GM18502 (cell line): ENCODE measurements at regions not wholly inside any gene's neighbourhood (a gene's known extent, or its start where the extent isn't known, plus 50 kb on each side); places are given as distances from the start of the nearest gene placed in this dataset.

Source experiments
- ATAC-seq: cut with Tn5 transposase; IDR thresholded peaks from one replicate; pipeline ENCODE4 v1.9.1; 2021; ENCODE audit warnings: mild to moderate bottlenecking; ENCODE audit not compliant: unreplicated experiment, poor library complexity

DNA sequence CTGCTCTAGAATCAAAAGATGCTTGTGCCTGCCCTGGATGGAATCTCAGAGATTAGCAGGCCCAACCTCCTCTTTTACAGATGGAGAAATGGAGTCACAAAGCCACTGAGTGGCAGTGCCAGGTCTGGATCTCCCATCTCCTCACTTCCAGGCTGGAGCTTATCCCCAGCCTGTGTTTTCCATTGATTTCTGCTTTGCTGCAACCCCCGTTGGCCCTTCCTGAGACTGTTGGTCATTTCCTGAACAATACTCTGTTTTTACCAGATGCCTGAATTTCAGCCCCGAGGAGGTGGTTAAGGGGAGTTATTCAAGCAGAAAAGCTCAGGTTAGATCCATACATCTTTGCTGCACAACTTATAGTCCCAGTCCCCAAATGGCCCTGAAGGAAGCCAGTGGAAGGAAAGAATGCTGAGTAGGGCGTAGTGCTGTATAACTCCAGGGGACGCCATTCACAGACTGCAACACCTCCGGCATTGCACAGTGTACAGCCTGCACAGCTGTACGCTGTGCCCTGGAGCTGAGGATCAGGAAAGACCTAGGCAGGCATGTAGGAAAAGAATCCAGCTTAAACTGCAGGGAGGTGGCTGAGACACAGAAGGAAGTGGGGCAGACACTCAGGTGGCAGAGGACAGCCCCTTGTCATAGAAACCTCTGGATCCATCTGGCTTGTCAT lies 77.5 kb downstream of the RPLP1 start:
- ATAC-seq, result no peak

DNA sequence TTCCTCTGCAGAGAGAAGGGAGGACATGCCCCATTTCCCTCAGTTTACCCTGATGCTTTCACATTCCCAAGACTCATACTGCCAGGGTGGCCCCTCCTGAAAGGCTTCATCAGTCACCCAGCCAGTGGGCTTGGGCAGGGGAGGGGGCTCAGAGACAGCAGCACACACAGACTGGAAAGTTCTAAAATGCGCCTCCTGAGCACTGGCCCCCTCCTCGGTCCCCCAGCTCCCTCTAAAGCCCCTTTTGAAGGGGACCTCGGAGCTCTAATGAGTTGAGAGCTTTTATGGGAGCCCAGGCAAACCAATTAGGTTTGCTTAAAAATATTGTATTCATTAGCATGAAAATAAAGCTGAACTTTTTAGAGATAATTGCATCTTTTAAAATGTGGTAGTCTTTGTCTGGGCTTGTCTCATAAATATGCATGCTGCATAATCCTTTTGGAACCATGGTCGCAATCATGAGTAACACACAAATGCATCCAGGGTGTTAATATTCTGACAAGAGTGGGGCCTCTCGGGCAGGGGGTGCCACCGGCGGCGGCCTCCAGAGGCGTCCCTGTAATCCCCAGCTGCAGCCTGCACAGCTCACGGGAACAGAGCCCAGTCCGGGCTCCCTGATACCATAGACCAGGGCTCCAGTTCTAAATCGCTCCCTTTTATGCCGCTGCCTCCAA lies 78.5 kb downstream of the RPLP1 start:
- no peak for ATAC-seq

DNA sequence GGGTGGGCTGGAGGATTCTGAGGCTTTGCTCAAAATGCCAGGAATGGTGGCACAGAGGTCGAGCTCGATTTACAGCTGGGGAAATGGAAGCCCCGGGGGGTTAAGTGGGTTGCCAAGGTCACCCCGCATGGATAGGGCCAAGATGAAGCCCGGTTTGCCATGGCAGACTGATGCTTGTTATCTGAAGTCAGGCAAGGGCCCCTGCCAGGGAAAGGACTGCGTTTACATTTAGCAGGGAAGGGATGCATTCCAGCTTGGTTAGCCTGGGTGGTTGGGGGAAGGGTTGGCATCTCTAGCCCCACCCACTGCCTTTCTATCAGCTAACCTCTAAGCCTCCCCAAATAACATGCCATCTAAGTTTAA lies 79.0 kb downstream of the RPLP1 start:
- no peak for ATAC-seq

DNA sequence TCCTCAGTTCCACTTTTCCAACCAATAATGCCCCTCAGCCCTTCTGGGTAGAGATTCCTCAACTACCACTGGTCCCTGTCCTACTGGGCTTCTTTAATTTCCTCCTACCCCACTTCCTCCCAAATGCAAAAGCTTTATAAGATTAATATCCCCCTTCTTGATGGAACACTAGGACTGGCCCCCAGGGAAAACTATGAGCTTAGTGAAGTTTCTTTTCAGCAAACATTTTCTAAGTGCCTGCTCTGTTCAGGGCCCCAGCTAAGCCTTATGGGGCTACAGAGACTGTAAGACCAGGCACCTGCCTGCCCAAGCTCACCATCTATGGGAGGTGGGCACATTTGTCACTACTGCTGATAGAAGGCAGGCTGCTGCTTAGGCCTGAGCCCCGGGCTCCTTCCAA lies 79.4 kb downstream of the RPLP1 start:
- no peak for ATAC-seq

DNA sequence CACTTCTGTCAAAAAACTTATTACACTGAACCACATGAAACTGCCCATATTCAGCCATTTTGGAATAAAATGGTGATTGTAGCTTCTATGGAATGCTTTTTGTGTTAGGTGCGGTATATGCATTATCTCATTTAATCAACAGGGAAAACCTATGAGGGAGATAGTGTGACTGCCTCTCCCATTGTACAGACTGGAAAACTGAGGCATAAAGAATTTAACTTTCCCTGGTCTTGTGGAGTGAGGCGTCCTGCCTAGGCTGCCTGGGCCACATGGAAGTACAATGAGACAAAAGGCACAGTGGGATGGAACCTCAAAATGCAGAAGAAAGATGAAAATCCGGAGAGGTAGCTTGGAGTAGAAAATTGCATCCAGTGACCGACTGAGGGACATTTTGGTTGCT lies 80.2 kb downstream of the RPLP1 start:
- no peak for ATAC-seq

DNA sequence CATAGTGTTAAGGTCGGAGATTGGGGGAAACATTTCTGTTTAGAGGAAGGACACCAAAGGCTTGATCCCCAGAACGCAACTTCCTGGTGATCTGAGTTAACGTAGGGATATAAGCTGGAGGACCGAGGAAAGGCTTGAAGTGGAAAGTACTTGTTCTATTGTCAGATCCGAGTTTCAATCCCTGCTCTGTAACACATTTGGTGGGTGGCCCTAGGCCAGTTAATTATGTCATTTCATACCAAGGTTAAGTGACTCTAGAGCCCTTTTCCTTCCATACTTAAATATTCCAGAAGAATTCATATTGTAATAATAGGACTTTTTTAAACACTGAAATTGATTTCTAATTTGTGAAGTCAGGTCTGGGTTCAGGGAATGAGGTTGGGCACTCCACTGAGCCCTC lies 80.9 kb downstream of the RPLP1 start:
- ATAC-seq, result no peak

DNA sequence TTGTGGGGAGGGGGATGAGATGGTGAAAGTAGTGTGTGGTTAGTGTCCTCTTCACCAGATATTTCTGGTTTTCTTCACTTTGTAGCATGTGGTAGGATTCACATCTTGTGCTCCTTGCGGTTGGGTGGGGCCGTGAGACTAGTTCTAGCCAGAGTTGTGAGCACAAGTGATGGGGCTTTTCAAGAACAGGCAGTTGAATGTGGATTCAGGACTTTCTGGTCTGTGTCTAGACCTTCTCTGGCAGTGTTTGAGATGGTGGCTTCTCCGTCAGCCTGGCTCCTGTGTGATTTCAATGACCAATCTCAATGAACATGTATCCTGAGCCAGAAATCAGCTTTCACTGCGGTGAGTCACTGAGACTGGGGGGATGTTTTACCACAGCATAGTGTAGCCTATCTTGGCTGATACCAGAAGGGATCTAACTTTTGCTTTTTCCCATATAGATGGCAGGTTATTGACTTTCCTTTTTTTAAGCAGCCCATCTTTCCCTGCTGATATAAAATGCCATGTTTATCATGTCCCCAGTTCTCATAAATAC lies 82.6 kb downstream of the RPLP1 start:
- ATAC-seq, result no peak

DNA sequence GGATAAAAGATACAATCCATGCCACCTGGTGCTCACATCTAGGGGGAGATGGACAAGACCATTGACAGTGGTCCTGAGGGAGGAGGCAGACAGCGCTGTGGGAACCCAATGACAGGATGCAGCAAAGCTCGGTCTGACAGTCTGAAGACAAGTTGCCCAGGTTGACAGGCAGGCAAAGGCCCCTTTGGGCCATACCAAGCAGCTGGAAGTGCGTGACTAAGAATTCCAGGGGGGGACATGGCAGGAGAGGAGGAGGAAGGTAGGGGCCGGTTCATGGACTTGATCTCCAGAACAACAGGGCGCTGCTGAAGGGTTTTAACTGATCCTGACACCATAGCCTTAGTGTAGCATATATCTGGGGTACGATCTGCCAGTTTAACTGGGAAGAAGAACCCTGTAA lies 83.4 kb downstream of the RPLP1 start:
- no peak for ATAC-seq

DNA sequence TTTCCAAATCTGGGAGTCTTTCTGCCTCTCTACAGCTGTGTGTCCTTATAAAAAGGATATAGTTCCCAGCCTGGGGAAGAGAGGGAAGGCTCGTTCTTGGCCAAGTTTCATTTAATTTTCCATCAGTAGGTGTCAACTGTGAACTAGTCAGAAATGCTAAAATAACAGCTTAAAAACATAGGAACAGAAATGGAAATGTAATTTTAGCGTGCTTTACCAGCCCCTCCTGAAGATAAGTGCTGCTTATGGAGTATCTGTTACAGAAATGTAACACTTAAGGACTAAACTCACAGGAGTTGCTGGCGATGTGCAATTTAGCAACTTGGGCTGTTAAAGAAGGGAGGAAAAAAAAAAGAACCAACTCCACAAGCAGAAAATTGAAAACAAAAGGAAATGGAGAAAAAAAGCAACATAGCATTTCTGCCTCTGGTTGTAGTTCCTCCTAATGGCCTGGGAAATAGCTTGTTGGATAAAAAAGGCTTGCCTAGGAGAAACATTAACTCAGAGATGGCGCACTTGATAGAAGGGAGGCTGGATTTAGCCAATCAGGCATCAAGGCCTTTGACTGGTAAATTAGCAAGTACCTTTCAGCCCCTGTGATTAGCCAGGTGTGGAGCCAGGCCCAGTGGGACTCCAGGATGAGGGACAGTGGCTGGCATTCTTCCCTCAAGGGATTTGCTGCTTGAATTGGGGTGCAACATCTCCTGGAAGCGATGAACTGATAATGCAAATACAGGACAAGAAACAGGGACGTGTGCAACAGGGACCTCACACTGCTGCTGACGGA lies 84.3 kb downstream of the RPLP1 start:
- no peak for ATAC-seq

DNA sequence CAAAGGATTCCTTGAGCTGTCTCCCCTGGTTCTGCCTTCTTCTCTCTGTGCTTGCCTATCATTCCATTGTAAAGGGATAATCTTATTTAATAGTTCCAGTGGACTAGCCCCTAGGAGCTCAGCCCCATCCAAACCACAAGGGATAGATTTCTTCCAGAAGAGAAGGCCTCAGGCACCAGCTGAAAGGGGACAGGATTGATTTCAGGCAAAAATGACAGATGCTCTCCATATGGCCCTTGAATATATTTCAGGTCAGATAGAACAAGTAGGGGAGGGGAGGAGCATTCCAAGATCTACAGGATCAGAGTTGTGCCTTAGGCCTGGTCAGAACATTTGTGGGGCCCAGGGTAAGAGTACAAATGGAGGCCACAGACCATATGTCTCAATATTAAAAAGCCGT lies 85.3 kb downstream of the RPLP1 start:
- ATAC-seq, result no peak

DNA sequence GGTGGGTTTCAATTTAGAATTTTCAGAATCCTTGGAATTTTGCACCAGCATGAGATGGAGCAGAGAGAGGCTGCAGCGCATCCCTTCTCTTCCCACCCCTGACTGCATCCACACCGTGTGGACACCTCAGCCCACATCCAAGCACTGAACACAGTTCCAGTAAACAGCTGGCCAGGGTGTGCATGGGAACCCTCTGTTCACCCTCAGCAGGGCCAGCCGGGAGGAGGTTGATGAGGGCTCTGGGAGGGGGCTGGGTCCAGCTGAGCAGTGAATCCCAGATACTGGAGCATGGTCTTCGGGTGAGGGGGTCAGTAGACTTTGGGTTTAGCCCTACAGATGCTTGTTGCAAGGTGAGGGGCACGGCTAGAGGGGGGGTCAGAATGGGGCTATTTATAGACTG lies 85.8 kb downstream of the RPLP1 start:
- ATAC-seq, result no peak

DNA sequence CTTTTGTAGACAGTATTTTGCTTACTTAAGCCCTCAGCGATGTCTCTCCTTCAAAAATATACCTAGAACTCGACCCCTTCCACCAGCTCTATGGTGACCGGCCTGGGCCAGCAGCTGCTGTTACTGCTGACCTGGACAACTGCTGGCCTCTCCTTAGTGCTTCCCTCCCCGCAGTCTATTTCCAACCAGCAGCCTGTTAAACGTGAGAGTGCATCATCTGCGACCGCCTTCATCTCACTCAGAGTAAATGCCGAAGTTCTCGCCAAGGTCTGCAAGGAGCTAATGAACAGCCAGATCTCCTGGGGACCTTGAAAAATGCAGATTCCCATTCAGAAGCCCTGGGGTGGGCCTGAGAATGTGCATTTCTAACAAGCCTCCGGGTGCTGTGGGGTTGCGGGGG lies 86.7 kb downstream of the RPLP1 start:
- ATAC-seq, result no peak

DNA sequence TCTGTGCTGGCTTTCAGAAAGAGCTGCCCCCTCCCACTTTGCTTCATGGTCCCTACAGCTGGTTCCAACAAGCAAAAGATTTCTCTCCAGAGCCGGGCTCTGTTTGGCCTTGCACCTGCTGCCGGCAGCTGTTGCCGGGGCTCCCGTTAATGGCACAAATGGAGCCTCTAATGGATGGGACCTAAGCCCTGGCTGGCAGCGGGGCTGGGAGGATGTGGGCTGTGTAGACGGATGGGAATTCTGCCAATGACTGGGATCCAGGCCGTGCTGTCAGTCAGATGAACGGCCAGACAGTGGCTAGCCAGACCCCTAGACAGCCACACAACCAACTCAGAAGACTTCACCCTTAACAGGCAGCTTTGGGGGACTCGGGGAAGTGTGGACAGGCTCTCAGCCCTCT lies 88.0 kb downstream of the RPLP1 start:
- no peak for ATAC-seq

DNA sequence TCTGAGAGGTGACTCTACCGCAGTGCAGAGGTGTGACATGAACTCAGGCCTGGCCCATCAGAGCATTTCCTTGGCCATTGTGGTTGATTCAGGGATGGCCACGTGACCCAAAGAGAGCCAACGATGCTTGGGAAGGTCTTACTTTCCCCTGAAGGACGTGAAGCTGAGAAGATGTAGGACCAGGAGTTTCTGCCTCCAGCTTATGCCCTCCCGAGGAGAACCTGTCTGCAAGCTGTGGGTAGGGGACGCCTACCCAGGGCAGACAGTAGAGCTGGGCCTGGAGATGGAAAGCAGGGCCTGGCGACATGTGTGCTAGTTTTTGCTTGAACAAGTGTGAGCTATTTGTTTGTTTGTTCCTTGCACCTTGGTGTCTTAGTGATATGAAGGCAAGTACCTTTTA lies 89.4 kb downstream of the RPLP1 start:
- no peak for ATAC-seq

DNA sequence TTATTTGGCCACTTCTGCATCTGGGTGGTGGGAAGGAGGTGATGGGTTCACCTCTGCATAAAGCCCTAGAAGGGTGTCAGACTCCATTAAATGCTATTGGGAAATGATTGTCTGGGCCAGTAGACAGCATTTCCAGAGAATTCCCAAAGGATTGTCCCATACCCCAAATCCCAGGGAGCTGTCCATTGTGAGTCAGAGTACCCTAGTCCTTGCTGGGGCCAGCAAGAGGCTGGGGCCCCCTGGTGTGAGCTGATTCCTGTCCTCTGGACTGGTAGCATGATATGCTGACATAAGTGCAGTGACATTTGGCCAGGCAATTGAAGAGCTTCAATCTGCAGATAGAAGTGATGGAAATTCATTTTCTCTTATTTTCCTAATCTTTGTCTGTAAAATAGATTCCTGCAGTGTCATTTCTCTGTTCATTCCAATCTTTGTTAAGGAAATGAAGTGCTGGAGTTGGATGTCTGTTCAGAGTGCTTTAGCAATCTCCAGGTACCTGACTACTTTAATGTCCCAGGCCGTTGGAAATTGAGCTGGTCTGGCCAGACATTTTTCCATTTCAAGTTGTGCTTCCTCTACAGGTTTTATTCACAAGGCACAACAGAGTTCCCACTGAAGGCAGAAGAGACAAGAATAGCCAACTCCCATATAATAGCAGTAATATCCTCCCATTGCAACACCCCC lies 91.2 kb downstream of the RPLP1 start:
- no peak for ATAC-seq

DNA sequence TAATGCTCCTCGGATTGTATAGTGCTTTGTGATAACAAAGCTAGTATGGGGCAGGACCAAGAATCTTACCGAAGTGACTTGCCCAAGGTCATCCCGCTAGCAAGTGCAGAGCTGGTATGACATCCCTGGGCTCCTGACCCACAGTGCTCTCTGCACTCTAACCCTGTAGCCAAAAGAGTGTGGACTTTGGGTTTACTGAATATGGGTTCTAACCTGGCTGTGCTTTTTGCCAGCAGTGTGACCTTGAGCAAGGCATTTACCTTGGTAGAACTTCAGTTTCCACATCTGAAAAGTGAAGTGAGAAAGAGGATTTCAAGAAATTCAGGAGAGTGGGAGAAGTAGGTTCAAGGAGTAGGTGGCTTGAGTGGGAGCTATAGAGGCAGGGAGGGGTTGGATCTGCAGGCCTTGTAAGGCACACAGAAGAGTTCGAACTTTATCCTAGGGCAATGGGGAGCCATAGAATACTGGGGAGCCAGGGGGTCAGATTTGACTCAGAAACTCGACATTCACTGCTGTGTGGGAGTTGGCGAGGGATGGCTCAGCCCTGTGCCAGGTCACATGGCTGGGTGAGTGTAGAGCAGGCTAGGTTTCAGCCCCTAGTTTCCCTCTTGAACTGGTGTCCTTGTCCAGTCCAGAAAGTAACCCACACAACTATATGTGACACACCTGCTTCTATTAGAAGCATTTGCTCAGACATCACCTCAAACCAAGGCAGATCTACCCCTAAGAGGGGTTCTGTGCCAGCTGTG lies 91.9 kb downstream of the RPLP1 start:
- ATAC-seq, result no peak

DNA sequence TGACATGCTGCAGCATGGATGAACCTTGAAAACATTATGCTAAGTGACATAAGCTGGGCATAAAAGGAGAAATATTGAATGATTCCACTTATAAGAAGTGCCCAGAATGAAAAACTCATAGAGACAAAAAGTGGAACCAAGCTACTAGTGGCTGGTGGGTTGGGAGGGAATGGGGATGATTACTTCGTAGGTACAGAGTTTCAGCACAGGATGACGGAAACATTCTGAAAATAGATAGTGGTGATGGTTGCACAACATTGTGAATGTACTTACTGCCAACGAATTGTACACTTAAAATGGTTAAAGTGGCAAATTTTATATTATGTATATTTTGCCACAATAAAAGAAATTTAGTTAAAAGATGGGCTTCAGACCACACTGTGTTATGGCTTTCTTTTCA lies 93.6 kb downstream of the RPLP1 start:
- ATAC-seq, result no peak

DNA sequence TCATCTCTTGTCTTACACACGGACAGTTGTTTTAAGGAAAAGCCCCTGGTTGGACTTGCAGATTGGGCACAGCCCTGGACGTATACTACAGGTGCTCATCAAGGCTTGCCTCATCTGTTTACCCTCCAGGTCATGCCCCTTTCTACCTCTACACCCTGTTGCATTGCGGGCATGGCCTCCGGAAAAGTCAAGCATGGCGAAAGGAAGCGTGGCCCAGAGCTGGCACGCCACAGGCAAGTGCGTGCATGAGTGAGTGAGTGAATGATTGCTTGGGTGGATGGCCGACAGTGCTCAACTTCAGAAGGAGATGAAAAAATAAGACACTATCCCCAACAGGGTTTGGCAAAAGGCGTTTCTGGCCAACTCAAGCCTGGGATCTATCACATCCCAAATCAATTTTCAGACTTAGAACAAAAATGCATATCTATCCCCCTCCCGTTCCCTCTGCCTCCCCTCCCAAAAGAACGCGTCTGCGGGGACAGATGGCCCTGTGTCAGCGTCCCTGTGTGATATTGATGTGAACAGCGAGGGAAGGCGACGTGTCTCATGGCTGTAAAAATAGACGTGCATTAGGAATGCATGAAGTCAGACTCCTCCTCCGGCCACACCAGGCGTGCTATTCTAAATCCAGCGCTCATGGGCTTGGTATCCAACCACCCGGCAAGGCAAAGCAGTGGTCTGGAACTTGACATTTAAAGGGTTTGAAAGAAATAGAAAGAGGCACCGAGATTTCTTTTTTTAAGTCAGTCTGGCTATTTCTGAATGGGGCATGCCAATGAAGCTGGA lies 96.0 kb downstream of the RPLP1 start:
- no peak for ATAC-seq

DNA sequence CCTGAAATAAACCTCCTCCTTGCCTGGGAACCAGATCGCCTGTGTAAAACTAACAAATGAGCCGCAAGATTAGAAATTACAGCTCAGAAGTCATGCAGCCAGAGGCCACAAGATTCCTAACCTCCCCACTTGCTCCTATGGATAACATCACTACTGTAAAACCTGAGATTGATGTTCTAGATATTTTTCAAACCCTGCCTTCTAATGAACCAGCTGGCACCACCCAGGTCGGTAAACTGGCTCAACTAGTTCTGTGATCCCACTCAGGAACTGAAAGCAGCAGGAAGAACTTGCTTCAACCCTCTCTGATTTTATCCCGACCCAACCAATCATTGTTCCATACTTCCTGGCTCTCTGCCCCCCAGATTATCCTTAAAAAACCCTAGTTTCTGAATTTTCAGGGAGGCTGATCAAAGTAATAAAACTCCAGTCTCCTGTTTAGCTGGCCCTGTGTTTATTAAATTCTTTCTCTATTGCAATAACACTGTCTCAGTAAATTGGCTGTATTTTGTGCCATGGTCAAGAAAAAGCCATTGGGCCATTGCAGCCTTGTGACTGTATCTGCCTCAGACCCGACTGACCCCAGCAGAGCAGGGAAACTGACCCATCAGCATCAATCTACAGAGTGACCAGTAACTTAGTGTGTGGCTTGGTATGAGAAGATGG lies 98.9 kb downstream of the RPLP1 start:
- no peak for ATAC-seq
